GM19240 (cell line): ENCODE measurements at regions not wholly inside any gene's neighbourhood (a gene's known extent, or its start where the extent isn't known, plus 50 kb on each side); places are given as distances from the start of the nearest gene placed in this dataset.

Experiments used
- DNase-seq: peaks from one replicate; pipeline ENCODE4 v3.0.0; 2011; ENCODE audit warnings: low spot score; ENCODE audit not compliant: insufficient read length

DNA sequence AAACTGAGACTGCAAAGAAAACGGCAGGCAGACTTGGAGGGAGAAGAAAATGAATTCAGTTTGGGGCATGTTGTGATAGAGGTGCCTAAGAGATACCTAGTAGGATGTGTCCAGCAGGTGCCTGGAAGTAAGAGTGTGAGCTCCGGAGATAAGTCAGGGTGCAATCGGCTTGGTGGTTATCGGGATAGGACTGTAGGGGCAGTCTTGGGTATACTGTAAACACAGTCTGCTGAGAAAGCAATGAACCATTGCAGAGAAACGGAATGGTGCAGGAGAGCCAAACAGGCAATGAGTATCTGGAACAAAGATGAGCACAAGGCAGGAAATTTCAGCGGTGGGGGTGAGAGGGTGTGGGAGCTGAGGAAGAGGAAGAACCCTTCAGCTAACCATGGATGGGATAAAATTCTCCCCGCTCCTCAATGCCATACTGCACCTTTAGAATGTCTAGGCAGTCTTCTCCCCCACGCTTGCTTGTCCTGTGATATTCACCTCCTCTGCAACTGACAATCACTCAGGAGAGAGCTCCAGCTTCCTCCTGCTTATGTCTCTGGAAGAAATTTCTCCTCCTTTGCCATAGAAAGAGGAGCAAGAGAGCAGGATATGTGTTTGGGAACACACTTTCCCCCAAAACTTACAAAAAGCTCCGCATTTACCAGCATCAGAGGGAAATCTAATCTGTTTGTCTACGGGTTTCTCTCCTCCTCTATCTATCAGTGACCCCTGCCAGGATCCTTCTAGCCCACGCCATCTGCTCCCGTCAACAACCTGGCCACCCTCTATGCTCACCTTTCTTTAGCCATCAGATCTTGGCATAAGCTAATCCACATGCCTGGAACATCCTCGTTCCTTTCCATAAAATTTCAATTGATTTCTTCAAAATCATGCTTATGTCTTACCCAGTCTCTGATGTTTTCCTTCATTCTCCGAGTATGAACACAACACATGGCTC lies 381.7 kb upstream of the JARID2 start:
- DNase-seq, result no peak

DNA sequence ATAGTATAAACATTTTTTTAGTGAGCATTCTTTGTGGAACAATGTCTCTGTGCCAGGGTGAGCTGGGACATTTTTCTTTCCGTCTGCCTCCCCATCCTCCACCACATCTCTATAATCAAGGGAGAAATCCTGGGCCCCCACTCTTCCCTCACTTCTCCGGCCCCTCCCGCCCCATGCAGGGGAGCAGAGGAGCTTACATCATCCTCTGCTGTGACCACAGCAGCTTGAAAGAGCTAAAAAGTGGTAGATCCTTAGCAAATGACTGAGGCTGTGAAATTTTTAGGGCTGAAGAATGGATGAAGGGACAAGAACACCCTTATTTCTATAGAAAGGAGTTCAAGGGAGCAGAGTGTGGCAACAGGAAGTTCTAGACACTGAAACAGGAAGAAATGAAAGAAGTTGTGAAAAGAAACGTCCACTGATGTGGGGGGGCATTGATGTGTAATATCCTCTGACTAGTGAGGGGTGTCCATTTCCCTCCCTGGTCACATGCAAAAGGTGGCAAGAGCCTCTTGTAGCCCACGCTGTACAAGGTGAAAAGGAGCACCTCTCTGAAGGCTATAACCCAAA lies 380.3 kb upstream of the JARID2 start:
- DNase-seq, result no peak

DNA sequence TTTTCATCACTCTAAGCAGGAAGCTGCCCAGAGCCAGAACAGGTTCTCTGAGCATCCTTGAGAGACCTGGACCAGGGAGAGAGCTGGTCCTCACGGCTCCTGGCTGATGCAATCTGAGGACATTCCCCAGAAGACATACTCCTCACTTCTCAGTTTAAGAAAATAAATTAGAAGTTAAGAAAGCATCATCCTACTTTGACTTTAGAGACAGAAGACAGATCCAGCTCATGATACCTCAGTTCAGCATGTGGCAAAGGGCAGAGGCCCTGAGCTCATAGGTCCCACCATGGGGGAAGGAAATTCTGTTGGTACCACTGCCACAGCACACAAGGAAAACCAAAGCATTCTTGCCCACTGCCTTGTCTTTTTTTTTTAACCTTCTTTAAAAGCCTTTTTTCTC lies 378.1 kb upstream of the JARID2 start:
- no peak for DNase-seq

DNA sequence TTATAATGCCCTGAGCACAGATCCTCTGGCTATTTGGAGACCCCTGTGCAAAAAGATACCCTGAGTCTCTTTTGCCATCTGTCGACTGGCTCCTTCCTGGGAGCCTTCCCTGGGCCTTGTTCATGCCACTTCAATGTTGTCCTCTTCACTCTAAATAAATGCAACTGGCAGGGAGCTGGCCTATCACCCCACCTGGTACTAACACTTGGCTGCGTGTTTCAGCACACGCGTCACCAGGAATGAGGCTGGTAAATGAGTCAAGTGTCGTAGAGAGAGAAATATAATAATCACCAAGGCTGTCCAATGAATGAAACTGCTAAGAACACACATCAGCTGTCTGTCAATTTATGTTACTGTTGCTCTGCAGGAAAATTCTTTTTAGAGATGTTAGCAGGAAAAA lies 374.6 kb upstream of the JARID2 start:
- DNase-seq, result no peak

DNA sequence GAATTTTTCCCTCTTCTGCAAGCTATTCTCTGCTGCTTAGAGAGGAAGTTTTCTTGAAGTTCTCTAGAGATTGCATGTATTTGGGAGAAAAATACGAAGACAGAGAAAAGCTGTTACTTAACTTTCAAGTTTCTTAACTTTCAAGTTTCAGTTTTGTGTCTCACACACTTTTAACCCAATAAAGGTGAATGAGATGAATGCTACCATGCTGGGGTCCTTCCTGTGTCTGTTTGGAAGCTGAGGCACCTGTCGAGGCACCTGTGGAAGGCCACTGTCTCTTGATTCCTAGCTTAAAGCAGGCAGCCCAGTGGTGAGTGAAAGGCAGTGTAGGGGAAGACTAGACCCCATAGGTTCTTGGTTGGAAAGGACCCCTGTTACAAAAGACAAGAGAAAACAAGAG lies 372.8 kb upstream of the JARID2 start:
- no peak for DNase-seq

DNA sequence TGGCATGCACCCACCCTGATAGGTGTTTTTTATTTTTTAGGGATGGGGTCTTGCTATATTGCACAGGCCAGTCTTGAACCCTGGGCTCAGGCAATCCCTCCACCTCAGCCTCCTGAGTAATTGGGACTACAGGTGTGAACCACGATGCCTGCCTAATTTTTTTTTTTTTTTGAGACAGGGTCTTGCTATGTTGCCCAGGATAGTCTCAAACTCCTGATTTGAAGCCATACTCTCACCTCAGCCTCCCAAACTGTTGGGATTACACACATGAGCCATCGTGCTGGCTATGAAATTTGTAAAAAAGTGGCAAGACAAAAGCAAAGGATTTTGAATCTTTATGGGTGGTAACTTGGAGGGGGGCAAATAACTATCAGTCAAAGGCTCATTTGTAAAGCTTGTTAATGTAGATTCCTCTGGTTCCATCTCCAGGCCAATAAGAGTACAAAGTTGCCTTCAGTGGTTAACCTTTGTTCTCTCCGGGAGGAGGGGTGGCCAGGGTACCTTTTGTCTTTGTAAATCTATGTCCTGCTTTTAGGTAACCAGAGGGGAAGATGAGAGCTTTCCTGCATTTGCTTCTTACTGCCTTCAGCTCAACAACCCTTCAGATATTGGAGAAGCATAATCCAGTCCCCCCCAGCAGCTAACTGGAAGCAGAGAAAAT lies 372.0 kb upstream of the JARID2 start:
- DNase-seq, result no peak

DNA sequence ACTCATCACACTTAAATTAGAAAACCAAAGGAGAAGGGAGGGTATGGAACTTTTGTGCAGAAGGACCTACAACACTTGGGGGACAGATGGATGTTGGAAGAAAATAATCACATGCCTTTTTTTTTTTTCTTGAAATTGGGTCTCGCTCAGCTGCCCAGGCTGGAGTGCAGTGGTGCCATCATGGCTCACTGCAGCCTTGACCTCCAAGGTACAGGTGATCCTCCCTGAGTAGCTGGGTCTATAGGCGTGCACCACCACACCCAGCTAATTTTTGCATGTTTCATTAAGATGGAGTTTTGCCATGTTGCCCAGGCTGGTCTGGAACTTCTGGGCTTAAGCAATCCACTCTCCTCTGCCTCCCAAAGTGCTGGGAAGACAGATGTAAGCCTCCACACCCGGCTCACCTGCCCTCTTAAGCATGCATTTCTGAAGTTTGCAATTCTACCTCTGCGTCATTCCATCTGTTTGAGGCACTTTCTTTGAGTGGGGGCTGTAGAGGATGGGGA lies 370.8 kb upstream of the JARID2 start:
- DNase-seq, result no peak

DNA sequence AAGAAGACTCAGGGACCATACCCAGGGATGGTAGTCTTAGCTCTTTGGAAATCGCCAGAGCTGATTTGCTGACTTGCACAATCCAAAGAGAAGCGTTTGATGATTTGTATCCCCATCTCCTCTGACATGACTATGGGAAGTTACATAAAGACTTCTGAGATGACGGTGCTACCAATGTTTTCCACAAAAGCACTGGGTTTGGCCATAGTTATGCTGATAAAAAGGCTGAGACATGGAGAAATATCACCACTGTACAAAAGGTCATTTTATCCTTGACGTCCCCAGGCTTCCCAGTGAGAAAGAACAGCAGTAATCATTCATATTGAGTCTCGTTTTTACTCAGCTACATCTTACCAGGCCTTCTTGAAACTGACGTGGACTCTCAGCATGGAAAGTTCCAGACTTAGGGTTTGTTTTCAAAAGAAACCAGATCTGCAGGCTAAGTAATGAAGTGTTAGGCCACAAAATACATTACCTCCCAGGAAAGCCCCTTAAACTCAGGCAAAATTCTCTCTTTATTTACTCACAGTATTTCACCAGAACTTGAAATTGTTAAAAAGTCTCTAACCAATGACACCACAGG lies 370.3 kb upstream of the JARID2 start:
- DNase-seq, result peak; percentile 27

DNA sequence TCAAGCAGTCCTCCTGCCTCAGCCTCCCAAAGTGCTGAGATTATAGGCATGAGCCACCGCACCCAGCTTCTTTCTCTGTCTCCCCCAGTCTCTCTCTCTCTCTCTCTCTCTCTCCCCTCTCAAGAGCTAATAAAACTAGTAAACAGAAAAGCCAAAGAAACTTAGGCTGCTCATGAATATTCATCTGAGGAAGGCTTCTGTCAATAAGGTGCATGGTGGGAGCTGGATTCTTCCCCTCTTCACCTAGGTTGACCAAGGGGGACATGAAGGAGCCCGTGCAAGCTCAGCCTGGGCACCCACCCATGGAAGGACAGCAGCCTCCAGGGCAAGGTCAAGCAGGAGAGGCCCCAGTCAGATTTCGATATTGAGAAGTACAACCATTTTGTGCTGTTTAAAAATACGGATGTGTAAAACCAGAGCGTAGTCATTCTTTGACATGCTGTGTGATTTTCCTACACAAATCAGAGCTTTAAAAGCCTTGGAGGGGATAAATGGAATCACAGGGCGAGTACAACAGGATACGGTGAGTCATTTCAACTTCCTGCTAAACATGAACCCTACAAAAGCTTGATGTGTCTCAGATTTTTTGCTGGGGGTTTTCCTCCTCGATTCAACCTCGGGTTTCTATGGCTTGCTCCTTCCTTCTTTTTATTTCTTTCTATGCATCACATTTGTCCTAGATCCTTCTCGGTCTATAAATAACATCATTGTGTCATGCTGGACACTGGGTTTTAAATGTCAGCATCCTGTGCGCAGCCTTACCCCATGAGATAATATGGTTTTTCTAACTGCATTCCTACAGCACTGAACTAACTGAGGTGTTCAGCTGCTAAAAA lies 368.9 kb upstream of the JARID2 start:
- DNase-seq, result peak; percentile 33

DNA sequence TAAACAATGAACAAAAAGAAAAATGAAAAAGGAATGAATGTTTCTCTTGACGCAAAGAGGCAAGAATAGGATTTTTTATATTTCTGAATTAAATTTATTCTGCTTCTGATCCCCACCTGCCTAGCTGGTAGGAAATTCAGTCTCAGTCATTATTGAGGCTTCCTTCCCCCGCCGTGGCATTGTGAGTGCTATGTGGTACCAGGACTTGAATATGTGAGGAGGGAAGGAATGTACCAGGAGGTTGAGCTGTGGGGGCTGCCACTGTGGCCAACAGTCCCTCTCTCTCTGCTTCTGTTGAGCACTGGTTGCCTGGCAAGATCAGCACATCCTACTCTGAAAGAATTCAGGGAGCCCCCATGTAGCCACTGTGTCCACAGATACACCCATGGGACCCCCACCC lies 368.1 kb upstream of the JARID2 start:
- DNase-seq, result no peak

DNA sequence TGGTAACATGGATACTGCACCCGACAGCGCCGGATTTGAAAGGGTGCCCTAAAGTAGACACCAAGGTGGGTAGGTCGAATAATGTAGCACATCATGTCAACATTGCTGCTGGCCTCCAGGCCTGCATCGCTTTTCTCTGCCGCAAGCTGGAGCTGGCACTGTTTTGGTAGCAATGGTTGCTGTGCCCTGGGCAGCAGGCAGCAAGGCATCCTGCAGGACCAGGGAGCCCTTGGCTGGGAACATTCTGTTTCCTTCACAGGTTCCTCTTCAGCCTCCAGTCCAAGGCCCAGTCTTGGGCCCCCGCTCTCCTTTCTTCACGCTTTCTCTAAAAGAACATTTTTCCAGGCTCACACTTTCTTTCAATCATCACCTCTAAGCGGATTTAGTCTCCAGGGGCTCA lies 365.8 kb upstream of the JARID2 start:
- no peak for DNase-seq

DNA sequence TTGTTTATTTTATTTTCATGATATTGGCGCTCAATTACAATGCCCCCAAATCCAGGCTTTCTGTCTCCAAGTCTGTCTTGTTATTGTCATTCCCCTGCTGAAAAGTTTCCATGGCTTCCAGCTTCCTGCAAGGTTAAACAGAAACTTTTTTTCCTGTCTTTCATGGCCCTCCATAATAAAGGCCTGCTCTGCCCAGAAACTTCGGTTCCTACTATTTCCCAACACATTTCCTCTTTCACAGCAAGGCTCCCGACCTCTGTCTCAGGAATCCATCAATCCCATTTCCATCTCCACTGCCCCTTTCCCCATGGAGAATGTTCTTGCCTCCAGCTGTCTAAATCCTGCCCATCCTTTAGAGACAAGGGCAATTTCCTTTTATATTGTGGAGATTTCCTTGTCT lies 365.2 kb upstream of the JARID2 start:
- DNase-seq, result no peak

DNA sequence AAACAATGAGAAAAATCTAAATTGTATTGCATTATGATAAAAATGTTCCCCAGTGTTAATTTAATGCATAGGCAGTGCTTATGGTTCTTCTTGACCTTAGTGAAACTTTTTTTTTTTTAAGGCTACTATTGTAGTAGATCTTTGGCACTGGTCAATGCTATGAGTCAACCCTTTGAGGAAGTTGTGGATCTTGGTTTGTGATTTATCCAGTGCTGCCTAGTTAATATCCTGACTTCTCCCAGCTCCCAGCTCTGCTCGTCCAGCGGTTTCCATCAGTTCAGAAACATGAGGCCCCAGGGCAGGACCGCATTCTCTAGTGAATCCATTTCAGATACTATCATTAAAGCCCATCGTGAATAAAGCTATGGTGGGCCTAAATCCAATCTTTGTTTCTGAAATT lies 364.5 kb upstream of the JARID2 start:
- DNase-seq, result no peak

DNA sequence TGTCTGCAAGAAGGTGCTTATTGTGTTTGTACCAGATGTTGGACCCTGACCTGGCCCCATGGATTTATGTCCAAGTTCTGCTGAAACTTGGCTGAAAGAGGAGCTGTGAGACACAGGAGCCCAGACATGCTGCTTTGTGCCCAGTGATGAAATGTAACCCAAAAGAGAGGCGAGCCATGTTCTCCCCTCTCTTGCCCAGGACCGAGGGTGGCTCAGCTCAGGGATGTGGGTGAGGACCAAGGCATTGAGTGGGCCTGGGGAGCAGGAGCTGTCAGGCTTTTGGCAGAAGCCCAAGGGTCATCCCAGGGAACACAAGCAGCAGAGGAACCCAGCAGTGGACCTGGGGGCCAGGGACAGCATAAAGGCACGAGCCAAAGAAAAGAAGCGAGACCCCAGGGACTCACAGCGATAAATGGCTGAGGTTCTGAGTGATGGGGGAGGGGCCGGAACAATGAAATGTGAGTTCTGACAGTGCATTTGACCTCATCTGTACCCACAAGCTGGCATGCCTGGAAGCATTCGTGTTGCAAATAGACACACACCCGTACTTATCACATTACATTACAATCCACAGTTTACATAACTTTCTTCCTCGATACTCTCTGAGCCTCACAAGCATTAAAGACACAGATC lies 363.4 kb upstream of the JARID2 start:
- no peak for DNase-seq

DNA sequence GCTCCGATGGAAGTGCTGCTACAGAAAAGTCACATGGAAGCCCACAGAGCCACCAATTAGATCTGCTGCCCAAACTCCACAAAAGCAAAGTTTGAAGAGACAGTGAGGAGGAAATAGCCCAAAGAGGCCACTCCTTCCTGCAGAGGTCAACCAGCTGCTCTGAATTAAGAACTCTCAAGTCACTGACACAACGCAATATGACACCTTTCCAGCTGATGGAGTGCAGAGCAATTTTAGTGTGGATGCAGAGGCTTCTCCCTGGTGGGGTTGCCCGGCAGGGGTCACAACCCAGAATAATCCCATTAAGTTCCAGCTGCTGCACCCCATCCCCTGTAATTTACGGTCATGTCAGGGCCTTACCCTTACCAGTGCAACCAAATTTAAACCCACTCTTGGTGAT lies 361.9 kb upstream of the JARID2 start:
- DNase-seq, result no peak

DNA sequence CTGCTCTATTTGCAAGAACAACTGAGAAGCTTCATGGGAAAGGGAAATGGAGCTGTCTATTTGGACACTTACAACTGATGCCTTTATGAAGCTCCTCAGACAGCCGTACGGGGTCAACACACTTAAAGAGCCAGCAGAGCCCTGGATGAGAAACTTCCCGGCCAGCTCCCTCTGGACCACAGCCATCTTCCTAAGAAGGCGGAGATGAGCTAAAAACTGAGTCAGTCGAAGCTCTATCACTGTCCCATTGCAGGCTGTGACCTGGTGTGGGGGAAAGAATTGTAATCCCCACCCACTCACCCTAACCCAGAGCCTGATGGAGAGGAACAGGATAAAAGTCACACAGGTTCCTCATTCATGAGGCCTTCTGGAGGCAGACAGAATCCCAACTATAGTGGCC lies 360.4 kb upstream of the JARID2 start:
- no peak for DNase-seq

DNA sequence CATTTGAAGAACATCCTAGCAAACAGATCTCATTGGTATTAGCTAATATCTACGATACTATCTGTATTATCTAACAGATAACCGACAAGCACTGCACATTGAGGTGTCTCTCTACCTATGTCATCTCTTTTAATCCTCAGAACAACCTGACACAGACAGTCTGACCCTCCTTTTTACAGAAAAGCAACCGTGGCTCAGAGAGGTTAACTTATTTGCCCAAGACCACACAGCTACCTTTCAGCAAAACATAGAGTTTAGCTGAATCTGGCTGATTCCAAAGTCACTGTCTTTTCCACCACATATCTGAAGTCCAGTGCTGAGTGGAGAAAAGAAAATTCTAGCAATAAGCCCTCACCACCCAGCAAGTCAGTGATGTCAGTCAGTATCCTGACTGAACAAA lies 358.7 kb upstream of the JARID2 start:
- no peak for DNase-seq

DNA sequence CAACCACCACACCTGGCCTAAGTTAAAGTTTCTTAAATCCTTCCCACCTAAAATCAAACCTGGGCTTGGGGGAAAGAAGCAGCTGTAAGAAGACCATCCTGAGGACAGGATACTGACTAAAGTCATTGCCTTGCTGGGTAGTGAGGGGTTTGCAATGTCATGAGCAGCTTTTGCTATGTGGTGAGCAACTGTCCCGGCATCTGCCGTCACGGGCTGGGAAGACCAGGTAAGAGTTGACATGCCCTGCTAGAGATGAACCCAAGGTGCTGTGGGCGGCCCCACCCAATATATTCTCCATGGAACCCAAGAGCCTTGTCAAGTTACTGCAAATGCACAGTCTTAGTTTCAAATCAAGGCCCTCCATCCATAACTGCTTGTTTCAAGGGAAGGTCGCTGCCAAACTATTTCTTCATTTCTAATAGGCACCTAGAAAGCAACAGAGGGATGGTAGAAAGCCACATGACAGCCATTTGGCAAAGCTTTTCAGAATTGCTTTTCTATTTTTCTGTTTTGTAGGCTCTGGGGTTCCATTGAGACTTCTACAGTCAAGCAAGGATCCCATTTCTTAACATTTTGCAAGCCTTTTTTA lies 357.8 kb upstream of the JARID2 start:
- no peak for DNase-seq

DNA sequence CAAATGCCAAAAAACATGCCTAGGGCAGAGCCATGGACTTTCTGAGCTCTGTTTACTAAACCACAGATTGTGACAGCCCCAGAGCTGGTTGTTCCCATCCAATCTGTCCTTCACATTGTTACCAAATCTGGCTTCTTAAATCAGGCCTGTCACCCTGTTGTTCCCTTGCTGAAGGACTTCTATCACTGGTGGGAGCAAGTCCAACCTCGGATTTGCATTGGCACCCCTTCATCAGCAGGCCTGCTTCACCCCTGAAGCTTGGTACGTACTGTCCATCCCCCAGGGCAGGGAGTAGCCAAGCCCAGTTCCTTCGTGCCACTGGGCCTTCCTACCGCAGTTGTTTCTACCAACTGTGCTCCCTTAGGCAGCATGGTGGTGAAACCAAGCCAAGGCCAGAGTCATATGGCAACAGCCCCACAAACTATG lies 357.3 kb upstream of the JARID2 start:
- no peak for DNase-seq

DNA sequence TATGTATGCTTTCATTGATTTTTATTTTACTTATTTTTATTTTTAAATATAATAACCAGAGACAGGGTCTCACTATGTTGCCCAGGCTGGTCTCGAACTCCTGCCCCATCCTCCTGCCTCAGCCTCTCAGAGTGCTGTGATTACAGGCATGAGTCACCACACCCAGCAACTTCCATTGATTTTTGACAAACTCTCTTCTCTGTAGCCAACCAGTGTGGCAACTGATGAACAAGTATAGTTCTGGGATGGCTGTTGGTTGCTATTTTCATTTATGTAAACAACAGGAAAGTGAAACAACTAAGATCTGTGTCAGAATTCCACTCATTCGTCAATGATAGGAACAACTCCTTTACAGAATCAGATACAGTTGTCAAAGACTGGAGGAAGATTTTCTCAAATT lies 356.7 kb upstream of the JARID2 start:
- DNase-seq, result no peak
